ENCODE measurements at regions not wholly inside any gene's neighbourhood (a gene's known extent, or its start where the extent isn't known, plus 50 kb on each side); places are given as distances from the start of the nearest gene placed in this dataset.
"Not testable (repeated sequence)": the region's sequence is repeated elsewhere in the genome, so short reads cannot be mapped to it uniquely, and the experiment has no call there.

GRCh38 chr6:144468709-144469108 is 183.6 kb downstream of the UTRN start:
- ATAC-seq (no peak), DNase-seq (no peak)
- Histone ChIP-seq H3K9me3 (ENCODE audit: low read length) (no peaks in the 10 kb centered on the region), H3K9me2 (replicated peaks; ENCODE audit: low read length) (no peaks in the 10 kb centered on the region), H3K4me3 (ENCODE audit: low read length) (no peak overlapping the region), H3K36me3 (ENCODE audit: low read depth, low read length) (no peaks in the 10 kb centered on the region; the same call in 1 of the 2 replicates), H2AFZ (ENCODE audit: low read length) (no peak overlapping the region), H3K4me1 (ENCODE audit: insufficient read depth, low read length) (no peaks in the 10 kb centered on the region), H3K27ac (ENCODE audit: low read length) (no peak overlapping the region), H3F3A (ENCODE audit: low read length, unreplicated experiment) (no peaks in the 10 kb centered on the region), H3K4me2 (ENCODE audit: low read length) (no peak overlapping the region), H3K27me3 (ENCODE audit: low read length) (no peaks in the 10 kb centered on the region), H3K9ac (ENCODE audit: low read length) (no peak overlapping the region), H3K79me2 (ENCODE audit: low read length) (no peaks in the 10 kb centered on the region), H4K20me1 (ENCODE audit: low read length) (no peaks in the 10 kb centered on the region)
- TF ChIP-seq CTCF (conservative IDR thresholded peaks at IDR 0.05; ENCODE audit: low read depth, low read length), result no peak
- no TSS peak for BruUV-seq (replicated peaks)
- ChIA-PET CTCF (no interaction called here), POLR2A (ENCODE audit: unreplicated experiment) (no interaction called here)
- intact Hi-C loops (cut with micrococcal nuclease), result no loop called here

- CTCF ChIA-PET, result no interaction called here
- TF ChIP-seq EZH2 (IDR thresholded peaks at IDR 0.05; ENCODE audit: low read length, unreplicated experiment) (no peak), EZH2phosphoT487 (IDR thresholded peaks at IDR 0.05; ENCODE audit: borderline replicate concordance, low read length) (no peak), CTCF (conservative IDR thresholded peaks at IDR 0.05; ENCODE audit: low read depth, low read length) (no peak)
- no peaks in the 10 kb centered on the region; the same call in 1 of the 2 replicates for H3K36me3 ChIP-seq (ENCODE audit: low read depth, low read length)
- no peaks in the 10 kb centered on the region for H3K27me3 ChIP-seq (ENCODE audit: low read length)
- H3K9me3 ChIP-seq (ENCODE audit: low read length), result no peaks in the 10 kb centered on the region
- no peaks in the 10 kb centered on the region for H3K4me1 ChIP-seq (ENCODE audit: insufficient read depth, low read length)
- intact Hi-C loops (cut with micrococcal nuclease), result no loop called here
- no peak for ATAC-seq
- no peak for DNase-seq
- H3F3A ChIP-seq (ENCODE audit: low read length, unreplicated experiment), result no peaks in the 10 kb centered on the region
- no peaks in the 10 kb centered on the region for H4K20me1 ChIP-seq (ENCODE audit: low read length)
- no TSS peak for BruUV-seq (replicated peaks)
- no peak overlapping the region for H3K27ac ChIP-seq (ENCODE audit: low read length)
- POLR2A ChIA-PET (ENCODE audit: unreplicated experiment), result no interaction called here
- H3K4me3 ChIP-seq (ENCODE audit: low read length), result no peak overlapping the region
- H3K9ac ChIP-seq (ENCODE audit: low read length), result no peak overlapping the region
- no peak overlapping the region for H2AFZ ChIP-seq (ENCODE audit: low read length)
- H3K9me2 ChIP-seq (replicated peaks; ENCODE audit: low read length), result no peaks in the 10 kb centered on the region
- H3K79me2 ChIP-seq (ENCODE audit: low read length), result no peaks in the 10 kb centered on the region
- no peak overlapping the region for H3K4me2 ChIP-seq (ENCODE audit: low read length)
These were observed 184.0 kb downstream of the UTRN start for GRCh38 chr6:144469144-144469575.

- H3K27ac ChIP-seq (ENCODE audit: low read length); BruUV-seq (replicated peaks); ATAC-seq: not testable (repeated sequence)
These were observed 185.1 kb downstream of the UTRN start for GRCh38 chr6:144470201-144470600.

More at GRCh38 chr6:144470201-144470600, 185.1 kb downstream of the UTRN start:
- H3K9me2 ChIP-seq (replicated peaks; ENCODE audit: low read length); POLR2A ChIA-PET (ENCODE audit: unreplicated experiment); H2AFZ ChIP-seq (ENCODE audit: low read length); H3K36me3 ChIP-seq (ENCODE audit: low read depth, low read length); H3K4me2 ChIP-seq (ENCODE audit: low read length); H3F3A ChIP-seq (ENCODE audit: low read length, unreplicated experiment); H3K4me1 ChIP-seq (ENCODE audit: insufficient read depth, low read length); H3K27me3 ChIP-seq (ENCODE audit: low read length); DNase-seq; H3K4me3 ChIP-seq (ENCODE audit: low read length); H4K20me1 ChIP-seq (ENCODE audit: low read length); H3K9me3 ChIP-seq (ENCODE audit: low read length); CTCF ChIA-PET; H3K9ac ChIP-seq (ENCODE audit: low read length); intact Hi-C loops (cut with micrococcal nuclease); H3K79me2 ChIP-seq (ENCODE audit: low read length): not testable (repeated sequence)

Data from PC-3 (cell line).